GM18498 (cell line): ENCODE measurements at regions not wholly inside any gene's neighbourhood (a gene's known extent, or its start where the extent isn't known, plus 50 kb on each side); places are given as distances from the start of the nearest gene placed in this dataset.

Experiments
- ATAC-seq: cut with Tn5 transposase; IDR thresholded peaks from one replicate; pipeline ENCODE4 v1.9.1; 2021; ENCODE audit warnings: mild to moderate bottlenecking, moderate library complexity; ENCODE audit not compliant: unreplicated experiment

GRCh38 chr5:118555727-118556126 is 432.6 kb downstream of the DTWD2 start:
- no peak for ATAC-seq

GRCh38 chr5:118554981-118555380 is 433.4 kb downstream of the DTWD2 start:
- ATAC-seq = no peak

- no peak for ATAC-seq
Measured at GRCh38 chr5:118554241-118554640, 434.1 kb downstream of the DTWD2 start.

- ATAC-seq = no peak
Measured at GRCh38 chr5:118553662-118554061, 434.7 kb downstream of the DTWD2 start.

GRCh38 chr5:118552731-118553360 is 435.5 kb downstream of the DTWD2 start:
- no peak for ATAC-seq

- no peak for ATAC-seq
Measured at GRCh38 chr5:118552146-118552545, 436.2 kb downstream of the DTWD2 start.

GRCh38 chr5:118551716-118552115 is 436.6 kb downstream of the DTWD2 start:
- ATAC-seq = no peak

GRCh38 chr5:118551031-118551430 is 437.3 kb downstream of the DTWD2 start:
- ATAC-seq = no peak

GRCh38 chr5:118548761-118549720 is 439.3 kb downstream of the DTWD2 start:
- no peak for ATAC-seq

GRCh38 chr5:118545470-118545869 is 442.9 kb downstream of the DTWD2 start:
- ATAC-seq = no peak

GRCh38 chr5:118544887-118545449 is 443.4 kb downstream of the DTWD2 start:
- ATAC-seq = no peak

- ATAC-seq = no peak
Measured at GRCh38 chr5:118533923-118534322, 454.4 kb downstream of the DTWD2 start.

- no peak for ATAC-seq
Measured at GRCh38 chr5:118533156-118533555, 455.2 kb downstream of the DTWD2 start.

- no peak for ATAC-seq
Measured at GRCh38 chr5:118531276-118531675, 457.1 kb downstream of the DTWD2 start.

GRCh38 chr5:118529361-118530144 is 458.8 kb downstream of the DTWD2 start:
- no peak for ATAC-seq

- no peak for ATAC-seq
Measured at GRCh38 chr5:118522626-118523025, 465.7 kb downstream of the DTWD2 start.

- ATAC-seq = no peak
Measured at GRCh38 chr5:118520771-118521415, 467.5 kb downstream of the DTWD2 start.

GRCh38 chr5:118519466-118519865 is 468.9 kb downstream of the DTWD2 start:
- ATAC-seq = no peak

GRCh38 chr5:118518720-118519119 is 469.6 kb downstream of the DTWD2 start:
- no peak for ATAC-seq

- ATAC-seq = no peak
Measured at GRCh38 chr5:118511846-118512245, 476.5 kb downstream of the DTWD2 start.
